ENCODE measurements at regions not wholly inside any gene's neighbourhood (a gene's known extent, or its start where the extent isn't known, plus 50 kb on each side); places are given as distances from the start of the nearest gene placed in this dataset.

GRCh38 chr4:74858921-74859562 lies 64.7 kb upstream of the BTC start (continued):
- no peak for TF ChIP-seq REST (IDR thresholded peaks at IDR 0.05)
- TF ChIP-seq JUND (IDR thresholded peaks at IDR 0.05): no peak
- TF ChIP-seq NR2F2 (IDR thresholded peaks at IDR 0.05): no peak
- no peak for TF ChIP-seq FOXA2 (IDR thresholded peaks at IDR 0.05)
- TF ChIP-seq GABPA (IDR thresholded peaks at IDR 0.05 in 1 of 2, conservative IDR thresholded peaks at IDR 0.05 in 1 of 2): no peak
- TF ChIP-seq HNF4A (conservative IDR thresholded peaks at IDR 0.05): no peak
- no peak for TF ChIP-seq YY1 (IDR thresholded peaks at IDR 0.05)

GRCh38 chr4:74855879-74856278 lies 61.6 kb upstream of the BTC start:
- 88% methylated on average over 2 of the region's 2 CpGs for WGBS
- no peaks in the 10 kb centered on the region for H3K4me1 ChIP-seq (ENCODE audit: control insufficient read depth in 4 of 4, insufficient read depth in 4 of 4, low read length in 3 of 4)
- TF ChIP-seq ATF3 (IDR thresholded peaks at IDR 0.05) (no peak), EGR1 (IDR thresholded peaks at IDR 0.05; ENCODE audit: low read depth in 2 of 2) (no peak), NR2F2 (IDR thresholded peaks at IDR 0.05) (no peak), REST (IDR thresholded peaks at IDR 0.05) (no peak), FOXA1 (IDR thresholded peaks at IDR 0.05) (no peak), CTCF (IDR thresholded peaks at IDR 0.05; ENCODE audit: low read depth, low read length, missing input control) (no peak), FOXA2 (IDR thresholded peaks at IDR 0.05) (no peak), SP1 (IDR thresholded peaks at IDR 0.05) (no peak), GABPA (IDR thresholded peaks at IDR 0.05 in 1 of 2, conservative IDR thresholded peaks at IDR 0.05 in 1 of 2) (no peak), RAD21 (IDR thresholded peaks at IDR 0.05) (no peak), YY1 (IDR thresholded peaks at IDR 0.05) (no peak), ZBTB33 (IDR thresholded peaks at IDR 0.05) (no peak), HNF4A (conservative IDR thresholded peaks at IDR 0.05) (no peak), JUND (IDR thresholded peaks at IDR 0.05) (no peak)

More at GRCh38 chr4:74855879-74856278, 61.6 kb upstream of the BTC start:
- Histone ChIP-seq H3K27ac (ENCODE audit: low read depth in 1 of 2, low read length in 2 of 2) (no peak overlapping the region), H3K27me3 (ENCODE audit: control insufficient read depth in 4 of 4, insufficient read depth in 4 of 4, low read length in 3 of 4) (peaks cover 0 to 3% (median 0%) of the 10 kb centered on the region in 4 donors), H3K9me3 (ENCODE audit: control insufficient read depth in 4 of 4, low read length in 3 of 4) (no peaks in the 10 kb centered on the region), H3K9ac (ENCODE audit: low read depth in 1 of 2, low read length in 2 of 2) (no peak overlapping the region), H3K4me3 (ENCODE audit: low read depth in 1 of 3, low read length in 3 of 3) (no peak overlapping the region), H3K36me3 (ENCODE audit: control insufficient read depth in 4 of 4, insufficient read depth in 3 of 4, low read depth in 1 of 4, low read length in 3 of 4) (no peaks in the 10 kb centered on the region)
- no peak for DNase-seq (ENCODE audit: low spot score)

All from liver (tissue), 8 donors.